Fibroblast of the aortic adventitia (primary cell): ENCODE measurements at regions not wholly inside any gene's neighbourhood (a gene's known extent, or its start where the extent isn't known, plus 50 kb on each side); places are given as distances from the start of the nearest gene placed in this dataset.

Experiments
- DNase-seq: peaks from one replicate; pipeline ENCODE4 v3.0.0-alpha.2; 2010; ENCODE audit warnings: low read depth
- H3K4me3 ChIP-seq: 2 replicates; pipeline ENCODE4 v1.5.1; 2011; ENCODE audit warnings: low read depth, mild to moderate bottlenecking, control low read depth, low read length, moderate library complexity
- CTCF ChIP-seq: IDR thresholded peaks from 2 replicates; pipeline ENCODE4 v1.5.1; 2011; ENCODE audit warnings: mild to moderate bottlenecking, low read length, control low read depth, inconsistent platforms; ENCODE audit not compliant: insufficient read depth

GRCh38 chr16:73714976-73715375, 581.6 kb upstream of the PSMD7 start:
- DNase-seq = no peak
- no peak for TF ChIP-seq CTCF
- no peak overlapping the region for H3K4me3 ChIP-seq

- no peak for DNase-seq
- H3K4me3 ChIP-seq = no peak overlapping the region
- no peak for TF ChIP-seq CTCF
These were observed 582.7 kb upstream of the PSMD7 start for GRCh38 chr16:73713778-73714495.

- H3K4me3 ChIP-seq = no peak overlapping the region
- DNase-seq = no peak
- no peak for TF ChIP-seq CTCF
These were observed 583.4 kb upstream of the PSMD7 start for GRCh38 chr16:73713251-73713650.

GRCh38 chr16:73711406-73712080, 585.1 kb upstream of the PSMD7 start:
- no peak for TF ChIP-seq CTCF
- DNase-seq = no peak
- no peak overlapping the region for H3K4me3 ChIP-seq

GRCh38 chr16:73710526-73710925, 586.1 kb upstream of the PSMD7 start:
- no peak for TF ChIP-seq CTCF
- DNase-seq = no peak

GRCh38 chr16:73707863-73708262, 588.8 kb upstream of the PSMD7 start:
- no peak overlapping the region for H3K4me3 ChIP-seq
- TF ChIP-seq CTCF = no peak
- DNase-seq = no peak

More at GRCh38 chr16:73710526-73710925, 586.1 kb upstream of the PSMD7 start:
- no peak overlapping the region for H3K4me3 ChIP-seq
